Erythroblast (primary cell): ENCODE measurements at regions not wholly inside any gene's neighbourhood (a gene's known extent, or its start where the extent isn't known, plus 50 kb on each side); places are given as distances from the start of the nearest gene placed in this dataset.

Source experiments
- GATA1 ChIP-seq: IDR thresholded peaks from 2 replicates; pipeline ENCODE4 v1.6.1; 2011; ENCODE audit warnings: low read depth, mild to moderate bottlenecking, control low read depth, low read length, moderate library complexity
- POLR2A ChIP-seq: IDR thresholded peaks from 2 replicates; pipeline ENCODE4 v1.6.1; 2011; ENCODE audit warnings: mild to moderate bottlenecking, low read length

DNA sequence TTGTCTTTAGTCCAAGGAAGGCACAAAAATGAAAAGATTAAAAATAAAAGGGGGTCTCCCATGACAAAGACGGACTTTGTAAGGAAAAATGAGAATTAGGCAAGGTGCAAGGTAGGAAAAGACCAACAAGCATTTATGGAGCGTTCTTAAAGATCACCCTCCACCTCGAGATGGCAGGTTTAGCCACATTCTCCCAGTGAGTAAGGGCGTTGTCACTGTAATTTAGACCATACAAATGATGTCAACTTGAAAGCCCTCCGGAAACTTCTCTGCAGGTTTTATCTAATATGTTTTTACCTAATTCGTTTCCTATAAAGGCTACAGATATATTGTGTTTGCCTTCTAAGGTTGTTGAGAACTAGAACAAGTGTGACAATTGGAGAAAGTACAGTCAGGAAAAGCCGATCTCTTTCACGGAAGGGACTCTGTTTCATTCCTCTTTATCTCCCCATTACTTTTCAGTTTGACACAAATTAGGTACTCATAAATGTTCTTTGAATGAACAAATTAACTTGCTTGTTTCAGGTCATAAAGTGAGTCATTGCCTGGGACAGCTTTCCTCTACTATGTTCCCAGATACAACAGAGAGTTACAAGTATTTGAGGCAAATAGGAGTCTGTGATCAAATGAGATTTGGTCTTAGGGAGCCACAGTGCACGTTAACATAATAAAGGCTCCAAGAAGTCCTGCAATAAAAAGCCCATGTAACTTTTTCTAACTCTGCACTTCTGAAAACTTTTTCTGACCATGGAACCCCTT, 102.6 kb upstream of the HABP2 start:
- no peak for TF ChIP-seq POLR2A
- TF ChIP-seq GATA1: no peak
